ENCODE measurements at regions not wholly inside any gene's neighbourhood (a gene's known extent, or its start where the extent isn't known, plus 50 kb on each side); places are given as distances from the start of the nearest gene placed in this dataset.

DNA sequence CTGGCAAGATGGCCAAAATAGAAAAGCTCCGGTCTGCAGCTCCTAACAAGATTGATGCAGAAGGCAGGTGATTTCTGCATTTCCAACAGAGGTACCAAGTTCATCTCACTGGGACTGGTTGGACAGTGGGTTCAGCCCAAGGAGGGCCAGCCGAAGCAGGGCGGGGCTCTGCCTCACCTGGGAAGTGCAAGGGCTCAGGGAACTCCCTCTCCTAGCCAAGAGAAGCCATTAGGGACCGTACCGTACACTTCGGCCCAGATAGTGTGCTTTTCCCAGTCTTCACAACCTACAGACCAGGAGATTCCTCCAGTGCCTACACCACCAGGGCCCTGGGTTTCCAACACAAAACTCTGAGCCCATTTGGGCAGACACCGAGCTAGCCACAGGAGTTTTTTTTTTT, 277.8 kb downstream of the SLCO4C1 start (continued):
- TF ChIP-seq, protein P1, sequence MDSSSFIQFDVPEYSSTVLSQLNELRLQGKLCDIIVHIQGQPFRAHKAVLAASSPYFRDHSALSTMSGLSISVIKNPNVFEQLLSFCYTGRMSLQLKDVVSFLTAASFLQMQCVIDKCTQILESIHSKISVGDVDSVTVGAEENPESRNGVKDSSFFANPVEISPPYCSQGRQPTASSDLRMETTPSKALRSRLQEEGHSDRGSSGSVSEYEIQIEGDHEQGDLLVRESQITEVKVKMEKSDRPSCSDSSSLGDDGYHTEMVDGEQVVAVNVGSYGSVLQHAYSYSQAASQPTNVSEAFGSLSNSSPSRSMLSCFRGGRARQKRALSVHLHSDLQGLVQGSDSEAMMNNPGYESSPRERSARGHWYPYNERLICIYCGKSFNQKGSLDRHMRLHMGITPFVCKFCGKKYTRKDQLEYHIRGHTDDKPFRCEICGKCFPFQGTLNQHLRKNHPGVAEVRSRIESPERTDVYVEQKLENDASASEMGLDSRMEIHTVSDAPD (CRISPR knock-in tag; IDR thresholded peaks at IDR 0.05) = no peak
- TF ChIP-seq KAT2B (IDR thresholded peaks at IDR 0.05; ENCODE audit: low read depth, low read length) (no peak), ZNF282 (CRISPR knock-in tag; IDR thresholded peaks at IDR 0.05) (no peak), ZNF583 (CRISPR knock-in tag; IDR thresholded peaks at IDR 0.05) (no peak), HDAC2 (IDR thresholded peaks at IDR 0.05) (no peak), ERF (CRISPR knock-in tag; IDR thresholded peaks at IDR 0.05) (no peak), HOXB6 (CRISPR knock-in tag; IDR thresholded peaks at IDR 0.05; ENCODE audit: borderline replicate concordance) (no peak)

DNA sequence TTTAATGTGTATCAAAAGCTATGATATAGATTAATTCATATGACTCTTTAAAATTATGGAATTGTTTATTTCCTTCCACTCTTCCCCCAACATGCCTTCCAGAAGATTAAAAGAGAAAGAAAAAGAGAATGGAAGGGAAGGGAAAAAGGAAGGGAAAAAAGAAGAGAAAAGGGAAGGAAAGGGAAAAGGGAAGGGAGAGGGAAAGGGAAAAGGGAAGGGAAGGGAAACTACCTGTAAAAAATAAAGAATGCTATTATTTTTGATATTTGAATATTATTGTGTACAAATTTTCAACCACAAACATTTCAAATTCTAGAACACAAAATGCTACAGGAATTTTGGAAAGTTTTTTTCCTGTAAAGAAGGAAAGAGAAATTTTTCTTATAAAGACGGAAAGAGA, 281.7 kb downstream of the SLCO4C1 start:
- BruUV-seq (replicated peaks) = no TSS peak
- Histone ChIP-seq H3K9me1 (ENCODE audit: control insufficient read depth, insufficient read depth, low read length) (no peaks in the 10 kb centered on the region), H3K9ac (ENCODE audit: insufficient read depth in 1 of 2, low read depth in 2 of 2, low read length in 2 of 2) (no peak overlapping the region), H3K4me3 (no peak overlapping the region), H3K9me3 (replicated peaks; ENCODE audit: control insufficient read depth, insufficient read depth, low read depth, low read length) (no peaks in the 10 kb centered on the region; the same call in 1 of the 2 replicates), H3K4me1 (replicated peaks in 1 of 2; ENCODE audit: control insufficient read depth in 2 of 2, insufficient read depth in 2 of 2, low read length in 2 of 2) (no peaks in the 10 kb centered on the region), H3K79me2 (ENCODE audit: control insufficient read depth, insufficient read depth, low read length) (no peaks in the 10 kb centered on the region), H3K27me3 (ENCODE audit: control insufficient read depth in 2 of 2, insufficient read depth in 2 of 2, low read length in 2 of 2) (no peaks in the 10 kb centered on the region), H3K4me2 (ENCODE audit: insufficient read depth, low read length) (no peak overlapping the region), H3K36me3 (ENCODE audit: control insufficient read depth, insufficient read depth, low read length) (no peaks in the 10 kb centered on the region), H3K27ac (ENCODE audit: extremely low read depth, low read depth, low read length) (no peak overlapping the region), H4K20me1 (replicated peaks; ENCODE audit: control insufficient read depth, insufficient read depth, low read length) (no peaks in the 10 kb centered on the region), H2AFZ (ENCODE audit: low read depth, low read length) (no peak overlapping the region)
- DNase-seq (ENCODE audit: extremely low read depth in 1 of 4, low spot score in 3 of 4) (no peak), ATAC-seq (no peak), FAIRE-seq (no peak)
- TF ChIP-seq ZNF239 (CRISPR knock-in tag; IDR thresholded peaks at IDR 0.05) = no peak
- CTCF ChIA-PET (ENCODE audit: low intra/inter-chr PET ratio) = no interaction called here
- POLR2A ChIA-PET = no interaction called here
- in situ Hi-C loops (cut with MboI) (no loop called here), intact Hi-C loops (cut with micrococcal nuclease) (no loop called here)
- 0% methylated on average over 1 of the region's 1 CpG for whole genome bisulfite sequencing (ENCODE audit: insufficient coverage, low coverage, missing lambda C conversion rate)

All from K562 (cell line).